WERI-Rb-1 (cell line): ENCODE measurements at regions not wholly inside any gene's neighbourhood (a gene's known extent, or its start where the extent isn't known, plus 50 kb on each side); places are given as distances from the start of the nearest gene placed in this dataset.

Source experiments
- DNase-seq: peaks from one replicate; pipeline ENCODE4 v3.0.0-alpha.2; 2020
- H3K27ac ChIP-seq: fragments of 250-450 bp; sonication (Bioruptor Pico); 2 replicates; pipeline ENCODE4 v1.5.1; 2020; ENCODE audit warnings: mild to moderate bottlenecking, moderate library complexity
- H3K27me3 ChIP-seq: fragments of 250-450 bp; sonication (Bioruptor Pico); 2 replicates; pipeline ENCODE4 v1.5.1; 2021; ENCODE audit warnings: mild to moderate bottlenecking, low read depth, moderate library complexity; ENCODE audit not compliant: insufficient read depth, severe bottlenecking
- H3K36me3 ChIP-seq: fragments of 250-450 bp; sonication (Bioruptor Pico); 2 replicates; pipeline ENCODE4 v1.5.1; 2020; ENCODE audit warnings: mild to moderate bottlenecking, moderate library complexity
- H3K4me3 ChIP-seq: 2 replicates; pipeline ENCODE4 v1.5.1; 2011; ENCODE audit warnings: low read depth, mild to moderate bottlenecking, control low read depth, low read length
- H3K9me3 ChIP-seq: fragments of 250-450 bp; sonication (Bioruptor Pico); 2 replicates; pipeline ENCODE4 v1.5.1; 2021; ENCODE audit warnings: mild to moderate bottlenecking, moderate library complexity; ENCODE audit not compliant: severe bottlenecking
- TF ChIP-seq, protein P1 (sequence below): IDR thresholded peaks from 2 replicates; pipeline ENCODE4 v1.5.1; 2011; ENCODE audit warnings: low read depth, mild to moderate bottlenecking, control low read depth, inconsistent platforms, low read length

DNA sequence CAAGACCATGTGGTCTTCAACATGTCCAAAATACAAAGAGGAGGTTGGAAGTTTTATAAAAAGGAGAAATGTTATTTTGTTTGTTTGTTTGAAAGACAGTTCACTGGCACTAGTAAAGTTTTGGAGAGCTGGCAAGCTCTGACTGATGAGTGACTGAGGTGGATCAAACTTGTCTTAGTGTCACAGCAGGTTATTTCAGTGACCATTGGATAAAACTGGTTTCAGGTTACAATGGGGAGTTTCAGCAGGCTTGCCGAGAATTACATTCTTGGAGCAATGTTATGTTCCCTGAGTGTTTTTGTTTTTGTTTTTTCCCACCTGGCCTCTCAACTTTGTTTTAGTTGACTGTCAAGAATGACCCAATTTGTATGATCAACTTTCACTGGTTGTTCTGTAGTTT is 414.5 kb upstream of the ARHGEF26 start:
- H3K27me3 ChIP-seq: no peaks in the 10 kb centered on the region
- H3K9me3 ChIP-seq: no peaks in the 10 kb centered on the region
- TF ChIP-seq, protein P1, sequence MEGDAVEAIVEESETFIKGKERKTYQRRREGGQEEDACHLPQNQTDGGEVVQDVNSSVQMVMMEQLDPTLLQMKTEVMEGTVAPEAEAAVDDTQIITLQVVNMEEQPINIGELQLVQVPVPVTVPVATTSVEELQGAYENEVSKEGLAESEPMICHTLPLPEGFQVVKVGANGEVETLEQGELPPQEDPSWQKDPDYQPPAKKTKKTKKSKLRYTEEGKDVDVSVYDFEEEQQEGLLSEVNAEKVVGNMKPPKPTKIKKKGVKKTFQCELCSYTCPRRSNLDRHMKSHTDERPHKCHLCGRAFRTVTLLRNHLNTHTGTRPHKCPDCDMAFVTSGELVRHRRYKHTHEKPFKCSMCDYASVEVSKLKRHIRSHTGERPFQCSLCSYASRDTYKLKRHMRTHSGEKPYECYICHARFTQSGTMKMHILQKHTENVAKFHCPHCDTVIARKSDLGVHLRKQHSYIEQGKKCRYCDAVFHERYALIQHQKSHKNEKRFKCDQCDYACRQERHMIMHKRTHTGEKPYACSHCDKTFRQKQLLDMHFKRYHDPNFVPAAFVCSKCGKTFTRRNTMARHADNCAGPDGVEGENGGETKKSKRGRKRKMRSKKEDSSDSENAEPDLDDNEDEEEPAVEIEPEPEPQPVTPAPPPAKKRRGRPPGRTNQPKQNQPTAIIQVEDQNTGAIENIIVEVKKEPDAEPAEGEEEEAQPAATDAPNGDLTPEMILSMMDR: no peak
- no peak overlapping the region for H3K4me3 ChIP-seq
- no peak overlapping the region for H3K27ac ChIP-seq
- no peaks in the 10 kb centered on the region for H3K36me3 ChIP-seq
- DNase-seq: no peak

DNA sequence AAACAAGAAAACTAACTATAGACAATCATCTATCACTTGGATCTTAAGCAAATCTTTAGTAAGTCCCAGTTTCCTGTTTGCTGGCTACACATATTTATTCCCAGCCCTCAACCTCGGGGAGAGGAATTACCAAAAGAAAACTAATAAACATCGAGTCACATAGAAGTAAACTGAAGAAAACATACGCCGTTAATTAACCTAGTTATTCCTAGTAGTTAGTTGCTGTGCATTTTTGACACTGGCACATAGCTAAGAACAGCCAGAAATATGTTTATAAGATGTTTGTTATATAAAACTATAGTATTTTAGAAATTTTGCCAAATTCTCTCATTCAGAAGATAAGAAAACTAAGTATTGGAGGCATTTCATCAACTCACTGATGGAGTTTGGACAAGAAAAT is 407.2 kb upstream of the ARHGEF26 start:
- no peak for DNase-seq

DNA sequence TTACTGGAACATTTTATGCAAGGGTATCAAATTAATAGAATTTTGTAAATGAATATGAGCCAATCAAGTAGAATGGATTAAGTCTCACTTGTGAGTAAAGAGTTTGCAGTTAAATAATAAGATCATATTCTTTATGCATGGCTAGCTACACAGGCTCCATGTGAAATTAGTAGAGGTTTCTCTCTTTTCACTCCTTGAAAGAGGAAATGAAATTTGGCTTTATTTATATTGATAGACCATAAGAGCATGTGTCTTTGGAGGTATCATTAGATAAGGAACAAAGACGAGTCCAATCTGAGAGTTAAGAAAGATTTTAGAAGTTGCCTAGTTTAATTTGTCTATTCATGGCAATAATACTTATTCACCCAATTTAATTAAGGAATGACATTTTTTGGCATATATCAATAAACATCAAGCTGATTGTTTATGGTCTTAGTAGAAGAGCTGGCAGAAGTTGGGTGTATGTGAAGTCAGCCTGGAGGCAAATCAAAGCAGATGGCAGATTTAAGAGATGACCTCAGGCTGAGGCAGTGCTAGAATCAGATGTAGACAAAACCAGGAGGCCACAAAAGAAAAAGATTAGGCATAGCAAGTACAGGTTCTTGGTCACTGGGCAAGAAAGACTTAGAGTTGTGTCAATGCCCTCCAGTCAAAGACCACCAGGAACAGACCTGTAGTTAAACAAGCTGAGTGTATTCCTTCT is 406.5 kb upstream of the ARHGEF26 start:
- no peaks in the 10 kb centered on the region for H3K9me3 ChIP-seq
- no peak overlapping the region for H3K4me3 ChIP-seq
- H3K36me3 ChIP-seq: no peaks in the 10 kb centered on the region
- H3K27ac ChIP-seq: no peak overlapping the region
- DNase-seq: no peak
- TF ChIP-seq, protein P1: no peak
- no peaks in the 10 kb centered on the region for H3K27me3 ChIP-seq

More for the DNA sequence above, 407.2 kb upstream of the ARHGEF26 start:
- no peak overlapping the region for H3K4me3 ChIP-seq
- H3K27me3 ChIP-seq: no peaks in the 10 kb centered on the region
- TF ChIP-seq, protein P1: no peak
- no peaks in the 10 kb centered on the region for H3K36me3 ChIP-seq
- no peak overlapping the region for H3K27ac ChIP-seq
- H3K9me3 ChIP-seq: no peaks in the 10 kb centered on the region

DNA sequence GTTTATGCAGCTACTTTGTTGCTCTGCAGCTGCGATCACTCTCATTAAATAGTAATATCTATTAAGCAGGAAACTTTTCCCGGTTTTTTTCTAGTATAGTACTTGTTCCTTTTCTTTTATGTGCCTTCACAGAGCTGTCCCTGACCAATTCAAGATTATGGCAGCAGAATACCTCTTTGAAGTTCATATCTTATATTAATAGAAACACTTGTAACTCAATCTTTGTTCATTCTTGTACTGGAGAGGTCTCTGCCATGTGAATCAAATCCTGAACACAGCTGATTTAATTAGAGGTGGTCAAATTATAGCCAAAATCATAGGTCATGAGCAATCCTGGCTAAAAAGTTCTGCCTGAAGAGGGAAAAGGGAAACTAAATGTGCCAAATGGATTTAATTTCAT is 399.0 kb upstream of the ARHGEF26 start:
- Histone ChIP-seq H3K4me3 (no peak overlapping the region), H3K27ac (no peak overlapping the region), H3K36me3 (no peaks in the 10 kb centered on the region), H3K9me3 (no peaks in the 10 kb centered on the region), H3K27me3 (no peaks in the 10 kb centered on the region)
- TF ChIP-seq, protein P1: no peak
- DNase-seq: no peak

DNA sequence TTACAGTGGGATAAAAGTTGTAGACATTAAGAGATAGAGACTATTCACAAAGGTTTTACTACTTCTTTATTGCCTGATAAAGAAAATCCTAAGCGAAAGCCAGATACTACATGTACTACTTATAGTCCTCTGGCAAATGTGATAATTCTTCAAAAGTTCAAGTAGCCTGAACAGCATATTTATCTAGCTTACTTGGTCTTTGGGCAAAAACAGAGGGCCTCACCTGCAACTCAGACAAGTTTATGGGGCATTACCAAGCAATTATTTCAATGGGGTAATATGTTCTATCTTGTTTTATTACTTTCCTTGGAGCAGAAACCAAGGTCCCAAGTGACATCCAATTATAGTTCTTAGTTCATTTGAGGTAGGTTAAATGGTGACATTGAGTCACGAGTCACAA is 390.1 kb upstream of the ARHGEF26 start:
- no peak for DNase-seq
- no peak overlapping the region for H3K4me3 ChIP-seq
- no peaks in the 10 kb centered on the region for H3K36me3 ChIP-seq
- TF ChIP-seq, protein P1: no peak
- H3K9me3 ChIP-seq: peaks cover 3% of the 10 kb centered on the region
- no peaks in the 10 kb centered on the region for H3K27me3 ChIP-seq
- H3K27ac ChIP-seq: no peak overlapping the region
